ENCODE measurements at regions not wholly inside any gene's neighbourhood (a gene's known extent, or its start where the extent isn't known, plus 50 kb on each side); places are given as distances from the start of the nearest gene placed in this dataset.
"Not testable (repeated sequence)": the region's sequence is repeated elsewhere in the genome, so short reads cannot be mapped to it uniquely, and the experiment has no call there.

- DNase-seq (ENCODE audit: low spot score): no peak
- ATAC-seq: peak; percentile 83
Measured at GRCh38 chr3:154904328-154904727, 175.8 kb upstream of the MME start.

- not testable (repeated sequence) for DNase-seq (ENCODE audit: low spot score); ATAC-seq
Measured at GRCh38 chr3:154902495-154902894, 177.6 kb upstream of the MME start.

GRCh38 chr3:154901278-154901677 is 178.8 kb upstream of the MME start:
- DNase-seq (ENCODE audit: low spot score): no peak

GRCh38 chr3:154900816-154901215 is 179.3 kb upstream of the MME start:
- ATAC-seq (no peak), DNase-seq (ENCODE audit: low spot score) (no peak)

More at GRCh38 chr3:154901278-154901677, 178.8 kb upstream of the MME start:
- no peak for ATAC-seq

- ATAC-seq: no peak
- DNase-seq (ENCODE audit: low spot score): no peak
Measured at GRCh38 chr3:154898916-154899315, 181.2 kb upstream of the MME start.

- DNase-seq (ENCODE audit: low spot score) (no peak), ATAC-seq (no peak)
Measured at GRCh38 chr3:154898443-154898842, 181.7 kb upstream of the MME start.

- no peak for ATAC-seq
Measured at GRCh38 chr3:154893813-154894212, 186.3 kb upstream of the MME start.

GRCh38 chr3:154889227-154889634 is 190.9 kb upstream of the MME start:
- ATAC-seq (no peak), DNase-seq (ENCODE audit: low spot score) (no peak)

More at GRCh38 chr3:154893813-154894212, 186.3 kb upstream of the MME start:
- no peak for DNase-seq (ENCODE audit: low spot score)

GRCh38 chr3:154887869-154888268 is 192.2 kb upstream of the MME start:
- no peak for ATAC-seq

GRCh38 chr3:154886437-154886836 is 193.7 kb upstream of the MME start:
- ATAC-seq: no peak
- no peak for DNase-seq (ENCODE audit: low spot score)

More at GRCh38 chr3:154887869-154888268, 192.2 kb upstream of the MME start:
- DNase-seq (ENCODE audit: low spot score): no peak

- ATAC-seq: no peak
- no peak for DNase-seq (ENCODE audit: low spot score)
Measured at GRCh38 chr3:154885418-154885817, 194.7 kb upstream of the MME start.

GRCh38 chr3:154884952-154885351 is 195.2 kb upstream of the MME start:
- ATAC-seq (no peak), DNase-seq (ENCODE audit: low spot score) (no peak)

GRCh38 chr3:154875142-154875541 is 205.0 kb upstream of the MME start:
- ATAC-seq (no peak), DNase-seq (ENCODE audit: low spot score) (no peak)

- DNase-seq (ENCODE audit: low spot score): no peak
Measured at GRCh38 chr3:154872696-154873095, 207.4 kb upstream of the MME start.

GRCh38 chr3:154872074-154872473 is 208.0 kb upstream of the MME start:
- ATAC-seq (no peak), DNase-seq (ENCODE audit: low spot score) (no peak)

More at GRCh38 chr3:154872696-154873095, 207.4 kb upstream of the MME start:
- ATAC-seq: no peak

- ATAC-seq (no peak), DNase-seq (ENCODE audit: low spot score) (no peak)
Measured at GRCh38 chr3:154864947-154865346, 215.2 kb upstream of the MME start.

- DNase-seq (ENCODE audit: low spot score) (no peak), ATAC-seq (no peak)
Measured at GRCh38 chr3:154862265-154862664, 217.9 kb upstream of the MME start.

- not testable (repeated sequence) for ATAC-seq; DNase-seq (ENCODE audit: low spot score)
Measured at GRCh38 chr3:154852998-154853397, 227.1 kb upstream of the MME start.

- ATAC-seq (no peak), DNase-seq (ENCODE audit: low spot score) (no peak)
Measured at GRCh38 chr3:154852515-154852914, 227.6 kb upstream of the MME start.

GRCh38 chr3:154851644-154852043 is 228.5 kb upstream of the MME start:
- DNase-seq (ENCODE audit: low spot score) (no peak), ATAC-seq (no peak)

GRCh38 chr3:154850921-154851320 is 229.2 kb upstream of the MME start:
- DNase-seq (ENCODE audit: low spot score) (no peak), ATAC-seq (no peak)

- DNase-seq (ENCODE audit: low spot score) (no peak), ATAC-seq (no peak)
Measured at GRCh38 chr3:154849408-154849807, 230.7 kb upstream of the MME start.

- ATAC-seq (no peak), DNase-seq (ENCODE audit: low spot score) (no peak)
Measured at GRCh38 chr3:154844863-154845262, 235.3 kb upstream of the MME start.

- no peak for DNase-seq (ENCODE audit: low spot score)
- no peak for ATAC-seq
Measured at GRCh38 chr3:154843647-154844046, 236.5 kb upstream of the MME start.
